ENCODE measurements at regions not wholly inside any gene's neighbourhood (a gene's known extent, or its start where the extent isn't known, plus 50 kb on each side); places are given as distances from the start of the nearest gene placed in this dataset.

DNA sequence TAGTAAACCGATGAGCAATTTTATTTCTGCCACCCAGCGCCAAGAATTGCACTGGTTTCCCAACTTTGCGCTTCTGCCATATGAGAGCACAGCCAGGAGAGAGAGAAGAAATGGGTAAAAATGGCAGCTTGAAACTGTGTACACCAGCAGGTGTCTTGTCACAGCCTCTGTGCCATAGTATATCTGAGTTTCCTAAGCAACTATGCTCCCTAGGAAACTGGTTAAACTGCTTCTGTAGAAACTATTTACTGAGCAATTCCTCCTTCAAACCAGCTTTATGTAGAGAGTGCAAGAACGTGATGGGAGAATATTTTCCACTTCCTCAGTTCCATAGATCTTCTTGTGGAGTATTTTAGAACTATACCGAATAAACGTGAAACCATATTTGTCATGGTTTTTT is 1361.3 kb downstream of the PCDH9 start:
- DNase-seq, result no peak

DNA sequence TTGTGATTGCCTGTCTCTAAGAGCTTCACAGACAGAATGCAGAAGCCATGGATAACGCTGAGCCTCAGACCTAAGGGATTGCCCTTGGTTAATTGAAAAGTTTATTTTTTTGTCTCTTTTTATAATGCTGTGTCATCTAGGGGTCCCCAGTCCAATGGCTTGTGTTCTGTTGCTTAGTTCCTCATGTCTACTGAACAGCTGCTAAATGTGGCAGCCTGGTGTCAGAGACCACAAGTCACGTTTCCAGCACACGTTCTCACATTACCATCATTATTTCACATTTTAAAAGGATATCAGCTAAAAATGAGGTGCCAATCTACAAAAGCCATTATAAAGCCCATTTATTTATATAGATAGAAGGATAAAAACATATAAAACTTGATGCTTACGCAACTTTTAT is 1362.0 kb downstream of the PCDH9 start:
- no peak for DNase-seq

DNA sequence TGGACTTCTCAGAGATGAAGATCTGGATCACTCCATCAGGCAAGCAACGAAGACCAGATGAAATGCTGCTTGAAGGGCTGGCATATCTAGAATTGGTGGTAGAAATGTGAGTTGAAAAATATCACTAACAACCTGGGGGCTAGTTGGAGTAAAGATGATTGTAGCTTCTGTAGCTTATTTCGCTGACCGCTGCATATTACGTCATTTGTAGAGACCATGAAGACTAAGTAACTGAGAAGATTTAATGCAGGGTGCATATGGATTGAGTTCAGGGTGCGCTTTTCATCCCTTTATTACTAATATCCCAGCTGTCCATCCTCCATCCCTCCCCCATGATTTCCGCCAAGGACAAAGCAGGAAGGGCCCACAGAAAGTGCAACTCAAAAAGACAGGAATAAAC is 1364.0 kb downstream of the PCDH9 start:
- DNase-seq, result no peak

DNA sequence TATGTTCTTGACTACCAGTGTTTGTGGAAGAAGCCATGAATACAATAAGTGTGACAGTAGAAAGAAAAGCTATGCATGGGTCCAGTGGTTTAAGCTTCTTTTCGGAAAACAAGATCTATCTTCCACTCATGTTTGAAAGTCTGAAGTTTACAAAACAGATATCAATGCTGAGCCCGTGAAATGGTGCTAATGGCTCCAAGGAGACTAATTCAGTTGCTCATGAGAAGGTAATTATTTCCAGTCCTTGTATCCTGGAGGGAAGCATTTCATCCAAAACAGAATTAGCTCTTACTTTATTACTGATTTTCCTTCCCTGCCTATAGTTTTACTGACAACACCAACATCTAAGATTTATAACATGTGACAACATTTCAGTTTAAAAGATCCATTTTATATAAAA is 1364.9 kb downstream of the PCDH9 start:
- no peak for DNase-seq

DNA sequence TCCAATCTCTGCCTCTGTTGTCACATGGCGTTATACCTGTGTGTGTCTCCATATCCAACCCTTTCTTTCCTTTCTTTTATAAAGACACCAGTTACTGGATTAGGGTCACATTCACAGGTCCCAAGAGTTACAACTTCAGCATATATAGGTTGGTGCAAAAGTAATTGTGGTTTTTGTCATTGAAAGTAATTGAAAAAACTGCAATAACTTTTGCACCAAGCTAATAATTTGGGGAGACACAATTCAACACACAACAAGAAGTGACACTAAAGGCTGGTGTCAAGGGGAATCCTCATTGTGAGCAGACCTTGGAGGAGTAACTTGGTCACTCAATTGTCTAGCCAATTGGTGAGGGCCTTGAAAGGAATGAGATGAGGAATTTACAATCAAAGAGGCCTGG is 1366.1 kb downstream of the PCDH9 start:
- no peak for DNase-seq

DNA sequence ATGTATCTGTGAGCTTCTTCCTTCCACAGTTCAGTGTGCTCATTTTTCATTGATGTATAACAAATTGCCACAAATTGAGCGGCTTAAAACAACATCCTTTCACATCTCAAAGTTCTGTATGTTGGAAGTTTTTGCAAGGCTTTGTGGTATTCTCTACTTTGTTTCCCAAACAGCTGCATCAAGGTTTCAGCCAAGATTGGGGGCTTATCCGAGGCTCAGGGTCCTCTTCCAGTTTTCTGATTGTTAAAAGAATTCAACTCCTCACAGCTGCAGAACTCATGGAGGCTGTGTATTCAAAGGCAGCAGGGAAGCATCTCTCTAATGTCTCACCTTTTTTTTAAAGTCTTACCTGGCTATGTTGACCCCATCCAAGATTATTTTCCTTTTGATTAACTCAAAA is 1369.8 kb downstream of the PCDH9 start:
- no peak for DNase-seq

DNA sequence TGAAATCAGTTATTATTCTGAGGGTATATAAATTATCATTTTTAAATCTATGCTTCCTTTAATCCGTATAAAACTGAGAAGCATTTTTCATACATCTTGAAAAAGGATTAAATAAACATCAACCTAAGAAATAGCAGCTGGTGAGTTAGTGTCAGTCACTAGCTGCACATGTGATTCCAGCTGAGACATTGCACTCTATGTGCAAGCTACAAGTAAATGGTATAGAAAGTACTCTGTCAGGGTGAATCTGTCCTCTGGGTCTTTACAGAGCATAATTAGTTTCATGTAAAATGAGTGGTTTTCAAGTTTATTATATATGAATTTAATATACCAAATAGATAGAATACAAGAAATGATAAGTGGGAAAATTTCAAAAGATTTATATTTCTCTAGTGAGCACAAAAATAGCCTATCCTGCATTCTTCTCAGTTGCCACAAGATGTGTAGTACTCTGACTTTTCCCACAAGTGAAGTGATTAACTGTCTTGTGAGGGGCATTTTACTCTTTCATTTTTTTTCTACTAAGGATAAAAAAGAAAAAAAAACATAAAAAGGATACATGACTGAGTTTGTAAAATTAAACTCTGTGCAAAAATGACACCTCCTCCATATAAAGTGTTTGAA is 1372.1 kb downstream of the PCDH9 start:
- no peak for DNase-seq

DNA sequence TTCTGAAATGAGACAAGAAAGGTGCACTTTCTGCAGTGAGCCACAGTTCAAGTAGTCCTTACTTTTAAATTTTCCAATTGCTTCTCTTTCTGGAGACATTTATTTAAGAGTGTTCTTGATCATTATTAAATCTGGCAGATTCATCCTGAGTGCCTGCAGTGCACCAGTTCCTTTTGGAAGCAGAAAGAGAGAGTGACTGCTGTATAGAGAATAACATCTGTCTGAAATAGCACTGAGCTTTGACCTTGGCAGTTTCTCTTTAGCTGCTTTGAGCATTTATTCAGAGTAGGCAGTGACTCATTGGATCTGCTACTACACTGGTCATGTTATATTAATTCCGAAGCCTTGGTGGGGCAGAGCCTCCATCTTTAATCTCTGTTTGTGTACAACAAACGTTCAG is 1373.7 kb downstream of the PCDH9 start:
- no peak for DNase-seq

DNA sequence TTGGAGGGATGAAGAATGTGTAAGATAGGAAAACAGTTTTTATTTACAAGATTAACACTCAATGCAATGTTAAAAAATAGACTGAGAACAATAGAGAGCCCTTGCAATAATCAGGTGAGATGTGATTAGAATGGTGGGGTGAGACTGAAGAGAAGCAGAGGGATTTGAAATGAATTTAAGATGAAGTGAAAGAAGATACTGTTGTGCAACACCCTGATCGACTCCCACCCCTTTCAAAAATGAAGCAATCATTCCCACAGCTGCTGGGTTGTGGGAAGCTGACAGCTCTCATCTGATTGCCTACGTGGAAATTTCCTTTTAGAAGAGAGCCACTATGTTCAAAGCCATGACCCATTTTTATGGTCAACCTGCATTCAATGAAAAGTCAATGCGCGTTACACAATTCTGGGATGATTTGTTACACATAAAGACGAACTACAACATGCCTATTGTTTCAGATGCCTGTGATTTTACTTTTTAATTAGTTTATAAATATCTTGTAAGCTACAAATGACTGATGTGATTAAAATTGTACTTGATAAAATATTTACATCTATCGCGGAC is 1374.8 kb downstream of the PCDH9 start:
- DNase-seq, result no peak

DNA sequence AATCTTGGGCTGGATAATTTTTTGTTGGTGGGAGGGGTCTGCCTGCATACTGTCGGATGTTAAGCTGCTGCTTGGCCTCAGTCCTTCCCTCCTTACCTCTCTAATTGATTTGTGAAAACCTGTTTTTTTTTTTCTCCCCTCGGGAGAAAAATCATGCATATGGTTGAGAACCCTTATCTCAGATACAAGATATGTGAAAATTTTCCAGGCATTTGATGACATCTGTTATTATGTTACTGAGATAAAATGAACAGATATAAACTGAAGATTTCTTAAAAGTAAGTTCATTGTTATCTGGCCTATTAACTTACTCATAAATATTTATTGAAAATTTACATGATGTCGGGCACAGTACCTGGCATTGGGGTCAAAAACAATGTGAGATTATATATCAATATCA is 1375.7 kb downstream of the PCDH9 start:
- DNase-seq, result no peak

DNA sequence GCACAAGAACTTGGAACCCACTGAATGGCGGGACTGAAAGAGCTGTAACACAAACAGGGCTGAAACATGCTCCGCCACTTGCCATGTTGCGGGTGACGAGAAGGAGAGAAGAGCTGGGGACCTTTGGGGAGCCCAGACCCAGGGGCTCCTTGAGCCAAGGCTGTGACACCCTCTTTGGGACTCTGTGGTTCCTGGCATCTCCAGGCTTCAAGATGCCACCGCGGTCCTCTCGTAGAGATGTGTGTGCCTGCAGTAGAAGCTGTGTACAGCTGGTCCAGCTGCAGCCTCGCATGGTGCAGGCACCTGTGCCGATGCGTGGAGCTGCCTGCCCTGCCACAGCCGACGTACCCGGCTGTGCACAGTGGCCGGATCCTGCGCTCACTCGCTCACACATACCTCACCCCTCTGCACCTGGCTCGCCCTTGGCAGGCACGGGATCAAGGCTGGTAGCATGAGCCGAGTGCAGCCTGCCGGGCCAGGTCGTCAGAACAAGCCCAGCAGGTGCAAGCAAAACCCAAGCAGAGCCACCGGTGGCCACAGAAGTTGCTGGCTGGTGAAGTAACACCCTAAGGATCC is 1385.8 kb downstream of the PCDH9 start:
- no peak for DNase-seq

DNA sequence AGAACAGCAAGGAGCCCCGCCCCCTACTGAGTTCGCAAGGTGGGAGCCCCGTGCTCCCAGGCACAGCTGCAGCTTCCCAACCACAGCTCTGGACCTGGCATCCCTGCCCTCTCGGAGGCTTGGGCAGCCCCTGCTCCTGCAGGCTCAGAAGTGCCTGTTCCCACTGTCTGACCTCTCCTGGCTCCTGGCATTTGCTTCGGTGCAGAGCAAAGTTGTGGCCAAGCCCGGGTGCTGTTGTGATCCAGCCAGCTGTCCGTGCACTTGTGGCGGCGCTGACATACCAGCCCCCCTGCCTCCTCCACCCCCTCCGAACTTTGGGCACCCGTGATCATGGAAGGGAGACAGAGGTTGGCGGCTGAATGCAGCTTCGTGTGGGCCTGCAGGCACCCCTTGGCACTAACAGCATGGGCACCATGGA is 1386.8 kb downstream of the PCDH9 start:
- no peak for DNase-seq

DNA sequence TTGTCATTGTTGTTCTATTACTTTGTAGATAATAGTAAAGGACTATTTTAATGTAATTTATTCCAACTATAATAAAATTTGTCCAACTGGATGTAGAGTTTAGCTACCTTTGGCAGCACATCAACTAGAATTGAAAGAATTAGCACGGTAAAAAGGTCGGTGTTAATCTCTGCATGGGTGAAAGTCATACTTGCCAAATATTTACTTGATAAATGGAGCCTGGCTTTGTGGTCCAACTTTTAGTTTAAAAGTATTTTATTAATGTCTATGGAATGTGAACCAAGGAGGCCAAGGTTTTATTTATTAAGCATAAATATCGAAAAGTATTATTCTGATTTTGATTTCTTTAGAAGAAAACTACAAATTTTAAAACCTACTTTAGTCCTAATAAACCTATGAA is 1389.0 kb downstream of the PCDH9 start:
- DNase-seq, result no peak

DNA sequence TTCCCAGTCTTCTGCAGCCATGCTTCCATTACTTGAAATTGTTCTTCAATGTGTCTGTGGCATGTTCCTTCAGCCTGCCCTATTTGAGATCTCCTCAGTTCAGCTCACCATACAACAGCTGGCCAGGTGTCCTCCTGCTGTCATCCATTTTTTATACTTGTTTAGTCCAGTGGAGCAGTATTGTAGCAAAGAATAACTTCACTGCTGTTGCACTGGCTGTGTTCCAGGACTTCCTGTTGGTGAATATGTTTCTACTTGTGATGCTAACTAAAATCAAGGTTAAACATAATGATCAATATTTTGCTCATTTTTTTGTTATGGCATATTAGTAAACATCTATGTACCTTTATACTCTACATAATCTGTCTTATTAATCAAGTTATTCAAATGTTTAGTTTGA is 1394.1 kb downstream of the PCDH9 start:
- no peak for DNase-seq

DNA sequence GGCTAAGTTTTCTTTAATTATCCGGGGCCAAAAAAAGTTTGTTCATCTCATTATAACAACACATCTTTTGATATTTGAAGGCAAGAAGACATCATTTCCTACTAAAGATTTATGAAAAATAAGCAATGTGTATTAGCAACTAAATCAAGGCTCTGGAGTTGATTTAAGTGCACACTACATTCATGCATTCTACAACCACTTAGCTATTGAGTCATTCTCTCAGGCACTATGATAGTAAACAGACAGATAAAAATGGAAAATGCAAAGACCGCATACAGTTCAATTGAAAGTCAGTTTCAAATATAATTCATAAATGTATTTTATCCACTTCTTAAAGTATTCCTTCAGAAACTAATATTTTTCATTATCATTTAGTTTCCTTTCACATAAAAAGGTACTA is 1395.2 kb downstream of the PCDH9 start:
- DNase-seq, result no peak

DNA sequence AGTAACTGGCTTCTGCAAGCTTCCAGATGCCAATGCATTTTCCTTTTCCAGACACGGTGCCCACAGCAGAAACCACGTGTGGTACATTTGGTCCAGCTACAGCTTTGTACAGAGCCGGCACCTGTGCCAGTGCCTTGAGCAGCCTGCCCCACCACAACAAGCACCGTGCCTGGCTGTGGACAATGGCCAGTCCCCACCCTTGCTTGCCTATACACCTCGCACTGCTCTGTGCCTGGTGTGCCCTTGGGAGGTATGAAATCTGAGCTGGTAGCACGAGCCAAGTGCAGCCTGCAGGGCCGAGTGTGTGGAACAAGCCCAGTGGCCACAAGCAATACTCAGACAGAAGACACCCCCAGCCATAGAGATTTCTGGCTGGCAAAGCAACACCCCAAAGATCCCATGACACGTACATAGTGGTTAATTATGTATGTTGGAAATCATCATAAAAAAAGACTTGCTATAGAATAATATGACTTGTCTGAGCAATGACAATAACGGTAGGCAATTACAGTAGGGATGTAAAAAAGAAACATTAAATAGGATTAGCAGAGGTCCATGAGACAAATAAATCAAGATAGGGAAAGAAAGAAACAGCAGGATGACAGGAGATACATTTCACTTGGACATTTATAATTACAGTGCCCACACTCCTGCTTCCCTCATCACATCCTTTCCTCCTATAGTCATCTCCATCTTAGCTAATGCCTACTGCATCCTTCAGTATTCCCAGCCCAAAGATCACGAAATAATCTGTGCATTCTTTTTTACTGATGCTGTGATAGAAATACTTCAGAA is 1399.5 kb downstream of the PCDH9 start:
- DNase-seq, result no peak

DNA sequence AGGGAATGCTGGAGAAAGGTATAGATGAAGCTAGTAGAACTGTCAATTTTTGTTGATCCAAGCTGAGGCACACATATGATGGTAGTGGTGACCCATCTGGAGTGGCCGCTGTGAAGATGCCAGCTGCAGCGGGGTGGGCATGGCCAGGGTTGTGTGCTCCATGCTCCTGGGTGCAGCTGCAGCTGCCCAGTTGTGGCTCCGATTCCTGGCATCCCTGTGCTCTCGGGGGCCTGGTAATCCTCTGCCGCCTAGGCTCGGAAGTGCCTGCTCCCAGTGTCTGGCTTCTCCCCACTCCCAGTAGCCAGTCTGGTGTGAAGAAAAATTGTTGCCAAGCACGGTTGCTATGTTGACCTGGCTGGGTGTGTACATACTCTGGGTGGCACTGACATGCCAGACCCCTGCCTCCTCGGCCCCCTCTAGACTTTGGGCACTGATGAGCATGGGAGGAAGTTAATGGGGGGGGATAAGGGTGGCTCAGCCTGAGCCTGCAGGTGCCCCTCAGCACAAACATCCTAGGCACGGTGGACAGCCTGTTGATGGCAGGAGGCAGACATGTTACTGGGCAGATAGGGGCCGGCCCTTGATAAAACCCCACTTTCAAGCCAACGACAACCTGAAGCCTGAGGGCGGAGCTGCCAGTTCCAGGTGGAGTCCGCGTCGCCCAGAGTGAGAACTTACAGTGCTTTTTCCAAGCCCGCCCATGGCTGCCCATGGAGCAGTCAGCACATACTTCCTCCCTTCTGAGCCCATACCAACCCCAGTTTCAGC is 1400.7 kb downstream of the PCDH9 start:
- no peak for DNase-seq

DNA sequence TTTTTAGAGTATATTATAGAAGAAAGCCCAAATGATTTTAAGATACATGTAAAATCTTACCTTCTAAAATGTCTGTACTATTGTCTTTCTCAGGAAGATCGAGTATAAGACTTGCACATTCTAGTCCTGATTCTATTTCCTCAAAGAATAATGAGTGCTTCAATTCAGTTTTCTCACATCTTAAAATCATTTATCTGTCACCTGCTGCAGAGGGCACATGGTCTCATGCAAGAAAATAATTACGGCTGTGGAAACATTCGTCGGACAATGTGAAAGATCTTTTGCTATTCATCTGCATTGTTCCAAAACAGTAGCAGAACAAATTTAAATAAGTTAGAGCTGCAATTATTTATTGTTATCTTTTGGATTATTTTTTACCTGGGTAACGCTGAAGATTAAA is 1403.5 kb downstream of the PCDH9 start:
- DNase-seq, result no peak

DNA sequence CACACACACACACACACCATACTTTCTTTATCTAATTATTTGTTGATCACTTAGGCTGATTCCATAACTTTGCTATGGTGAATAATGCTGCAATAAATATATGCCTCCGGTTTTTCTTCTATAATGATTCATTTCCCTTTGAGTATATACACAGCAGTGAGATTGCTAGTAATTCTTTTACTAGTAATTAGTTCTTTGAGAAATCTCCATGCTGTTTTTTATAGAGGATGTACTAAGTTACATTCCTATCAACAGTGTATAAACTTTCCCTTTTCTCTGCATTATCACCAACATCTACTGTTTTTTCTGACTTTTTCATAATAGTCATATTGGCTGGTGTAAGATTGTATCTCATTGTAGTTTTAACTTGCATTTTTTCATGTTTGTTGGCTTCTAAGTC is 1405.1 kb downstream of the PCDH9 start:
- DNase-seq, result no peak

DNA sequence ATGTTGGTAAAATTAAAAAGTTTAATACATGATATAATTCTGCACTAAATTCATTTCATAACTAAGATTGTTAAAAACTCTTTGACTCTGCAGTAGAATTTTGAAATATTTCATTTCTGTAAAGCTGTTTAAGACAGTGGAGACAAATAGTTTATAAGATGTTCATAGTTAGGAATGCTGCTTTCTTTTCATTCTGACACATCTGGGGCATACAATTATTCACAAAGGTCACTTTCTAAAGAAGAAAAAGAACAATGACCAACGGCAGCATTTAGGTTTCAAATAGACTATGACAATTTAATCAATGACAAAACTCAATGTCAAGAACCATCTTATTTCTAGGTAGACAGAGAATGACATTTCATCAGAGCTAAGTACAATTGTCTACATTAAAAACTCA is 1422.1 kb downstream of the PCDH9 start:
- DNase-seq, result no peak

DNA sequence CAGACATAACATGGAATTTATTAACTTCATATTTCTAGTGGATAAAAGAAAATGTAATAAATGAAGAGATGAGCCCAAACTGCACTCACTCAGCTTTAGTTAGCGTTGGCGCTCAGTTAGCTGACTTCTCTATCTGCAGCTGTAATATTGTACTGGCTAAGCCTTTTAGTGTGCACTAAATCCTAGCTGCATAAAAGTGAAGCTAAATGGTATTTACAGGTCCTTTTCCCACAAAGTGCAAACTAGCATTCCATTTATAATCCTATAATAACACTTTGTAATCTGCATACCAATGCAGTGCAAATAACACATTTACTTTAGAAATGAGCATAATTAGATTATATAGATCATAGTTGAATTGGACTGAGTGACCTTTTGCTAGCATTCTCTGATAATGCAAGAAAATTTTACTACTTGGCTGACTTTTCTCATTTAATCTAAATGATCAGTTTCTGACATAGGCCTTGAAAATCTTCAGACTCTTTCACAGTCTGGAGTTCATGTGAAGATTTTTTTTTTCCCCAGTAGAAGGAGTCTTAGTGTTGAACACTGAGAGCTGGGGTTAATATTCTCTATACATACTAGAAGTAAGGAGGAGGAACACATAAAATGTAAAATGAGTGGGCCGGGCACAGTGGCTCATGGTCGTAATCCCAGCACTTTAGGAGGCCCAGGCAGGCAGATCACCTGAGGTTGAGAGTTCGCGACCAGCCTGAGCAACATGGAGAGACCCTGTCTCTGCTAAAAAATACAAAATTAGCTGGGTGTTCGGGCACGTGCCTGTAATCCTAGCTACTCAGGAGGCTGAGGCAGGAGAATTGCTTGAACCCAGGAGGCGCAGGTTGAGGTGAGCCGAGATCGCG is 1426.4 kb downstream of the PCDH9 start:
- DNase-seq, result no peak

DNA sequence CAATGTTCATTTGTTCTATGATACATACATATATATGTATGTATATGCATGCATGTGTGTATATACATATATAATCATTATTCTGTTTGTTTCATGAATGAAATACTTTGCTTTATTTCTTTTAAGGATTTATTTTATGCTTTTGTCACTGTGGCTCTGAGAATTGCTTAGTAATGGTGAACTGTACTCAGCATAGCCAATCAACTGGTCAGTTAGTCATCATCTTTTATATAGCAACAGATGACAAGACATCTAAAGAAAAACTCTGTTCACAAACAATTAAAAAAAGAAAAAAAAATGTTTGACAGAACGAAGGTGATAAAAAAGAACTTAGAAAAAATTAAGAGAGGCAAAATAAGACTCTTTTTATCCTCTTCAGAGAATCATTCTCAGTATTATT is 1440.3 kb downstream of the PCDH9 start:
- no peak for DNase-seq

Measured in NCI-H1436 (cell line).